HL-60 (cell line): ENCODE measurements at regions not wholly inside any gene's neighbourhood (a gene's known extent, or its start where the extent isn't known, plus 50 kb on each side); places are given as distances from the start of the nearest gene placed in this dataset.

Experiments used
- CTCF ChIP-seq: IDR thresholded peaks from one replicate; pipeline ENCODE4 v1.5.1; 2011; ENCODE audit warnings: low read length, control low read depth, inconsistent platforms; ENCODE audit not compliant: insufficient read depth
- GABPA ChIP-seq: IDR thresholded peaks from 2 replicates; pipeline ENCODE4 v1.6.1; 2012; ENCODE audit warnings: low read depth
- POLR2AphosphoS5 ChIP-seq: IDR thresholded peaks from 2 replicates; pipeline ENCODE4 v1.6.1; 2012; ENCODE audit warnings: low read depth
- REST ChIP-seq: IDR thresholded peaks from 2 replicates; pipeline ENCODE4 v1.6.1; 2012; ENCODE audit warnings: low read depth; ENCODE audit not compliant: insufficient replicate concordance
- SPI1 ChIP-seq: IDR thresholded peaks from 2 replicates; pipeline ENCODE4 v1.6.1; 2012; ENCODE audit warnings: low read depth, mild to moderate bottlenecking, borderline replicate concordance

GRCh38 chr7:41467596-41467995 is 235.3 kb downstream of the INHBA start:
- TF ChIP-seq CTCF (no peak), POLR2AphosphoS5 (no peak), REST (no peak), SPI1 (no peak), GABPA (no peak)
